Caco-2 (cell line): ENCODE measurements at regions not wholly inside any gene's neighbourhood (a gene's known extent, or its start where the extent isn't known, plus 50 kb on each side); places are given as distances from the start of the nearest gene placed in this dataset.

Source experiments
- BruUV-seq: library from RNA; stranded (reverse); fragments of 400-500 nt; replicated peaks from 2 replicates; lab custom pipeline; 2021; lab: Mats Ljungman, UMichigan
- CTCF ChIA-PET: fragments of 300-600 bp; sonication (Branson Sonifier 250); formaldehyde crosslinking; loops from one replicate; lab custom pipeline; 2022; ENCODE audit warnings: antibody characterized with exemption; lab: Charles Lee
- POLR2A ChIA-PET: fragments of 300-600 bp; sonication (Branson Sonifier 250); formaldehyde crosslinking; loops from one replicate; lab custom pipeline; 2022; ENCODE audit warnings: antibody characterized with exemption; lab: Charles Lee
- DNase-seq, 2 experiments: peaks; one replicate each; pipeline versions ENCODE4 v3.0.0 to v3.0.0-alpha.2; 2020 to 2022
- H3K27me3 ChIP-seq: replicated peaks from 2 replicates; pipeline ENCODE4 v1.6.0; 2011; ENCODE audit warnings: low read length; ENCODE audit not compliant: control insufficient read depth, insufficient read depth
- H3K36me3 ChIP-seq: 2 replicates; pipeline ENCODE4 v1.5.1; 2011; ENCODE audit warnings: low read length; ENCODE audit not compliant: control insufficient read depth, insufficient read depth
- H3K4me1 ChIP-seq: fragments of 250-450 bp; sonication (Bioruptor Pico); 2 replicates; pipeline ENCODE4 v1.5.1; 2020; ENCODE audit warnings: mild to moderate bottlenecking
- H3K4me3 ChIP-seq: 2 replicates; pipeline ENCODE4 v1.5.1; 2011; ENCODE audit warnings: low read depth, mild to moderate bottlenecking, control low read depth, low read length
- H3K9me3 ChIP-seq: fragments of 250-450 bp; sonication (Bioruptor Pico); 2 replicates; pipeline ENCODE4 v1.5.1; 2020; ENCODE audit warnings: mild to moderate bottlenecking, moderate library complexity
- H3K27ac Mint-ChIP-seq: one replicate; pipeline ENCODE4 v1.8.0; 2022; ENCODE audit warnings: mixed read lengths; ENCODE audit not compliant: unreplicated experiment
- H3K27me3 Mint-ChIP-seq: one replicate; pipeline ENCODE4 v1.8.0; 2022; ENCODE audit warnings: mixed read lengths; ENCODE audit not compliant: insufficient read depth, unreplicated experiment
- H3K36me3 Mint-ChIP-seq: one replicate; pipeline ENCODE4 v1.8.0; 2022; ENCODE audit warnings: mild to moderate bottlenecking, mixed read lengths; ENCODE audit not compliant: insufficient read depth, unreplicated experiment
- H3K4me1 Mint-ChIP-seq: one replicate; pipeline ENCODE4 v1.8.0; 2022; ENCODE audit warnings: low read depth, mixed read lengths; ENCODE audit not compliant: unreplicated experiment
- H3K4me3 Mint-ChIP-seq: one replicate; pipeline ENCODE4 v1.8.0; 2022; ENCODE audit warnings: mild to moderate bottlenecking, moderate library complexity, mixed read lengths; ENCODE audit not compliant: unreplicated experiment
- H3K9me3 Mint-ChIP-seq: one replicate; pipeline ENCODE4 v1.8.0; 2022; ENCODE audit warnings: mixed read lengths; ENCODE audit not compliant: unreplicated experiment
- CTCF ChIP-seq, 2 experiments: fragments of 200-600 bp in 1 of 2; IDR thresholded peaks; 1 replicate in 1 of 2; 2 replicates in 1 of 2; pipeline versions ENCODE4 v1.5.1 to v1.8.0; 2011 to 2022; ENCODE audit warnings: antibody characterized with exemption in 1 of 2, control low read depth in 1 of 2, inconsistent platforms in 1 of 2, low read depth in 1 of 2, low read length in 1 of 2, mild to moderate bottlenecking in 1 of 2, moderate library complexity in 1 of 2; ENCODE audit not compliant: insufficient read depth in 1 of 2, severe bottlenecking in 1 of 2, unreplicated experiment in 1 of 2
- intact Hi-C: fragments of 100-400 bp; cut with micrococcal nuclease; formaldehyde crosslinking; loops from one replicate; pipeline ENCODE4 v1.10.0; 2022; ENCODE audit not compliant: unreplicated experiment

DNA sequence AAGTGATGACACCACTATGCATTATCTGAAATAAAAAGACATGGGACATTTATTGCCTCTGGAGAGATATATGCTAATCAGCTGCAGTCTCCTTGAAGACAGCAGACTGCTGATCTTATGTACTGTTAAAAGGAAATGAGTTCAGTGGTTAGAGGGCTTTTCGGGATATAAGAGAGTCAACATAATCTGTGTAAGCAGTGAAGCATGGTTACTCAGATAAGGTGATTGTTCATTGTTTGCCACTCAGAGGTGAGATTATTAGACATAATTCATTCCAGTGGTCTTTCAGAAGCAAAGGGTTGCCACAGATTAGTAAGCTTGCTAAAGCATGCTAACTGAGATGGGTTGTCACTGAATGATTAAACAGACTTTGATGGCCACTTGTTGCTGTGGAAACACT, 1450.7 kb upstream of the ADGRB3 start:
- H3K4me1 ChIP-seq: no peaks in the 10 kb centered on the region
- intact Hi-C loops: no loop called here
- Mint-ChIP-seq H3K27me3 (no peaks in the 10 kb centered on the region), H3K36me3 (no peaks in the 10 kb centered on the region), H3K4me1 (no peaks in the 10 kb centered on the region), H3K4me3 (no peak overlapping the region), H3K27ac (no peak overlapping the region), H3K9me3 (no peaks in the 10 kb centered on the region)
- BruUV-seq: no TSS peak
- no peaks in the 10 kb centered on the region for H3K36me3 ChIP-seq
- no peak overlapping the region for H3K4me3 ChIP-seq
- POLR2A ChIA-PET: no interaction called here
- H3K9me3 ChIP-seq: no peaks in the 10 kb centered on the region
- no peak for TF ChIP-seq CTCF (IDR thresholded peaks at IDR 0.05; ENCODE audit: insufficient read depth in 1 of 2, low read depth in 1 of 2, low read length in 1 of 2, severe bottlenecking in 1 of 2, unreplicated experiment in 1 of 2)
- no peak for DNase-seq
- H3K27me3 ChIP-seq: no peaks in the 10 kb centered on the region
- CTCF ChIA-PET: no interaction called here

DNA sequence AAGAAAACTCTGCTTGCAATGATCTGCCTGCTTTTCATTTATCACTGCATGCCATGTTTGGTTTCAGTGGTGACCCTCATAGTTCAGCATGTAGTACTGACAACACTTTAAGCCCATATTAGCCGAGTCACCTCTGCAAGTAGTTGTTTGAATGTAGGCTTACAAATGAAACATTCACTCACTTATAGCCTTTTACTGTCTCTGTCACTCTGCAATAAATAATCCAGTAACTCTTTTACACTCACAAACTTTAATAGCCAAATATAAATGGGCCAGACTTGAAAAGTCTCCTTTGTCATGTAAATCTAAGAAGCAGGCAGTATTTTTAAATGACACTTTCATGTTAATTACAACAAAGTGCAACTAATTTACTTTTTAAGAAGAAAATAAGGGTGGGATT, 1460.0 kb upstream of the ADGRB3 start:
- Mint-ChIP-seq H3K4me3 (no peak overlapping the region), H3K27me3 (peaks cover 4% of the 10 kb centered on the region), H3K27ac (no peak overlapping the region), H3K36me3 (no peaks in the 10 kb centered on the region), H3K4me1 (no peaks in the 10 kb centered on the region), H3K9me3 (no peaks in the 10 kb centered on the region)
- no peak overlapping the region for H3K4me3 ChIP-seq
- H3K9me3 ChIP-seq: no peaks in the 10 kb centered on the region
- no peak for DNase-seq
- H3K27me3 ChIP-seq: no peaks in the 10 kb centered on the region
- CTCF ChIA-PET: no interaction called here
- no peak for TF ChIP-seq CTCF (IDR thresholded peaks at IDR 0.05; ENCODE audit: insufficient read depth in 1 of 2, low read depth in 1 of 2, low read length in 1 of 2, severe bottlenecking in 1 of 2, unreplicated experiment in 1 of 2)
- intact Hi-C loops: no loop called here
- H3K36me3 ChIP-seq: no peaks in the 10 kb centered on the region
- H3K4me1 ChIP-seq: no peaks in the 10 kb centered on the region
- POLR2A ChIA-PET: no interaction called here
- no TSS peak for BruUV-seq

GRCh38 chr6:67165606-67166005, 1458.6 kb upstream of the EYS start:
- no peaks in the 10 kb centered on the region; the same call in 1 of the 2 replicates for H3K9me3 ChIP-seq
- H3K4me3 ChIP-seq: no peak overlapping the region
- no peaks in the 10 kb centered on the region for H3K4me1 Mint-ChIP-seq
- intact Hi-C loops: no loop called here
- H3K4me1 ChIP-seq: no peaks in the 10 kb centered on the region
- peaks cover 12% of the 10 kb centered on the region for H3K9me3 Mint-ChIP-seq
- no peak overlapping the region for H3K4me3 Mint-ChIP-seq
- no TSS peak for BruUV-seq
- TF ChIP-seq CTCF (IDR thresholded peaks at IDR 0.05; ENCODE audit: insufficient read depth in 1 of 2, low read depth in 1 of 2, low read length in 1 of 2, severe bottlenecking in 1 of 2, unreplicated experiment in 1 of 2): no peak
- H3K27me3 Mint-ChIP-seq: no peaks in the 10 kb centered on the region
- POLR2A ChIA-PET: no interaction called here
- H3K27ac Mint-ChIP-seq: no peak overlapping the region
- H3K27me3 ChIP-seq: no peaks in the 10 kb centered on the region
- no peak for DNase-seq
- CTCF ChIA-PET: no interaction called here
- H3K36me3 Mint-ChIP-seq: no peaks in the 10 kb centered on the region
- no peaks in the 10 kb centered on the region for H3K36me3 ChIP-seq
